GM23248 (cell line): ENCODE measurements at regions not wholly inside any gene's neighbourhood (a gene's known extent, or its start where the extent isn't known, plus 50 kb on each side); places are given as distances from the start of the nearest gene placed in this dataset.

Experiments used
- EZH2 ChIP-seq: fragments of 200-600 bp; sonication (generic); IDR thresholded peaks from 2 replicates; pipeline ENCODE4 v1.6.1; 2018; ENCODE audit warnings: antibody characterized with exemption, mild to moderate bottlenecking; ENCODE audit not compliant: insufficient read depth, poor library complexity, severe bottlenecking
- EZH2phosphoT487 ChIP-seq: fragments of 200-600 bp; sonication (generic); IDR thresholded peaks from 2 replicates; pipeline ENCODE4 v1.6.1; 2018; ENCODE audit warnings: antibody characterized with exemption, moderate library complexity, mild to moderate bottlenecking, low read depth; ENCODE audit not compliant: insufficient read depth

DNA sequence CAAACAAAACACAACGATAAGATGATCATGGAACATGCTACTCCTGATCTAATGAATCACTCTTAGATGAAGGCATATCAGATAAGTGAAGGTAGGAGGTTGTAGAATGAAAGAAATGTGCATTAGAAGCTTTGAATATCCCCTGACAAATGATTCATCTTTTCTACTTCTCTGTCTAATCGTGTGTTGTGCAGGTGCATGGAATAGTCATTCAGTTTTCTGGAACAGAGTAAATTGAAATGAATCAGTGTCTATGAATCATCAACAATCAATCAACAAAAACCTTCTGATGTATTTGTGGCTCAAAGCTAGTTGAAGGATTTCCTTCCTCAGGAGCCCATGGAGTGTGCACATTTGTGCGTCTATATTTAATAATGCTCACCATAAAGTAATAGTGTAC lies 1290.4 kb upstream of the PCDH20 start:
- TF ChIP-seq EZH2, result no peak
- TF ChIP-seq EZH2phosphoT487, result no peak
